ENCODE measurements at regions not wholly inside any gene's neighbourhood (a gene's known extent, or its start where the extent isn't known, plus 50 kb on each side); places are given as distances from the start of the nearest gene placed in this dataset.
"Not testable (repeated sequence)": the region's sequence is repeated elsewhere in the genome, so short reads cannot be mapped to it uniquely, and the experiment has no call there.

DNA sequence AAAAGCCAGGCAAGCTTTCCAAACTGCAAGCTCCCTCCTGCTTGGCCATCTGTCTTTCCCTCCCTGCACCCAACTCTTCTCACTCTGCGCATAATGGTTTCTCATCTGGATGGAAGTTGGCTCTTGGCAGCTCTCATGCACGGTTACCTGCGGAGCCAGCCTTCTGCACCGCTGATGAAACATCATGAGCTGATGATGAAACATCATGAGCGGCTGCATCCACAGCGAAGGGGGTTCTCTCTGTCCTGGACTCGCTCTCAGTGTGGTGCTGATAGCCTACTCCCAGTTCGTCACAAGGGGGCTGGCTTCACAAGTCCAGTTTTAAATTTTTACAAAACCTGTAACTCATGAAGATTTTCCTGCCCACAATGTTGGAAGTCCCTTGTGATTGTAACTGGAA, 457.5 kb downstream of the ACTR3B start:
- Histone ChIP-seq H3K4me3 (no peak overlapping the region), H3K4me1 (no peaks in the 10 kb centered on the region), H3K9me3 (peaks cover 0 to 53% (median 17%) of the 10 kb centered on the region in 11 donors), H3K27me3 (peaks cover 0 to 10% (median 0%) of the 10 kb centered on the region in 7 donors), H3K27ac (no peak overlapping the region), H3K36me3 (no peaks in the 10 kb centered on the region)
- 88% methylated on average over 8 of the region's 8 CpGs for WGBS, 2 donors
- intact Hi-C loops (cut with DNase I): no loop called here
- TF ChIP-seq, protein P1, sequence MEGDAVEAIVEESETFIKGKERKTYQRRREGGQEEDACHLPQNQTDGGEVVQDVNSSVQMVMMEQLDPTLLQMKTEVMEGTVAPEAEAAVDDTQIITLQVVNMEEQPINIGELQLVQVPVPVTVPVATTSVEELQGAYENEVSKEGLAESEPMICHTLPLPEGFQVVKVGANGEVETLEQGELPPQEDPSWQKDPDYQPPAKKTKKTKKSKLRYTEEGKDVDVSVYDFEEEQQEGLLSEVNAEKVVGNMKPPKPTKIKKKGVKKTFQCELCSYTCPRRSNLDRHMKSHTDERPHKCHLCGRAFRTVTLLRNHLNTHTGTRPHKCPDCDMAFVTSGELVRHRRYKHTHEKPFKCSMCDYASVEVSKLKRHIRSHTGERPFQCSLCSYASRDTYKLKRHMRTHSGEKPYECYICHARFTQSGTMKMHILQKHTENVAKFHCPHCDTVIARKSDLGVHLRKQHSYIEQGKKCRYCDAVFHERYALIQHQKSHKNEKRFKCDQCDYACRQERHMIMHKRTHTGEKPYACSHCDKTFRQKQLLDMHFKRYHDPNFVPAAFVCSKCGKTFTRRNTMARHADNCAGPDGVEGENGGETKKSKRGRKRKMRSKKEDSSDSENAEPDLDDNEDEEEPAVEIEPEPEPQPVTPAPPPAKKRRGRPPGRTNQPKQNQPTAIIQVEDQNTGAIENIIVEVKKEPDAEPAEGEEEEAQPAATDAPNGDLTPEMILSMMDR (IDR thresholded peaks at IDR 0.05): no peak
- DNase-seq (no peak), ATAC-seq (no peak)

DNA sequence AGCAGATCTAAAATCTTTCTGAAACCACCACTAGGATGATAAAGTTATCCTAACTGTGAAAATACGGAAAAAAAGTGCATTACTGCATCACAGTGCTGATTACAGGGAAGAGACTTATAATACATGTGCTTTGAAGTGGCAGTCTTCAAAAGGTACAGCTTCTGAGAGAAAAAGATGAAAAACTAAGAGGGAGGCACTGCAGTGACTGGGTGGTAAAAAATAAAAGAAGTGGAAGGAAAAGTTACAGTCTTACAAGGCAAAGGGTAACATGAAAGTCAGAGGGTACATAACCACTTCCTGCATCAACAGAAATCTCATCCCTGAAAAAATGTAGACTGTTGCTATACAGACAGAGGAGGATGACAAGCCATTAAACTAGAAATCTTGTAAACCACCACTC, 465.3 kb downstream of the ACTR3B start:
- Histone ChIP-seq H3K27ac (no peak overlapping the region), H3K9me3 (peaks cover 0 to 42% (median 0%) of the 10 kb centered on the region in 11 donors), H3K4me1 (no peaks in the 10 kb centered on the region), H3K4me3 (no peak overlapping the region), H3K36me3 (no peaks in the 10 kb centered on the region), H3K27me3 (peaks cover 0 to 8% (median 0%) of the 10 kb centered on the region in 7 donors)
- WGBS, 2 donors: 74 to 76% methylated on average over 1 of the region's 1 CpG
- DNase-seq (no peak), ATAC-seq (no peak)
- TF ChIP-seq, protein P1 (IDR thresholded peaks at IDR 0.05): no peak
- intact Hi-C loops (cut with DNase I): no loop called here

DNA sequence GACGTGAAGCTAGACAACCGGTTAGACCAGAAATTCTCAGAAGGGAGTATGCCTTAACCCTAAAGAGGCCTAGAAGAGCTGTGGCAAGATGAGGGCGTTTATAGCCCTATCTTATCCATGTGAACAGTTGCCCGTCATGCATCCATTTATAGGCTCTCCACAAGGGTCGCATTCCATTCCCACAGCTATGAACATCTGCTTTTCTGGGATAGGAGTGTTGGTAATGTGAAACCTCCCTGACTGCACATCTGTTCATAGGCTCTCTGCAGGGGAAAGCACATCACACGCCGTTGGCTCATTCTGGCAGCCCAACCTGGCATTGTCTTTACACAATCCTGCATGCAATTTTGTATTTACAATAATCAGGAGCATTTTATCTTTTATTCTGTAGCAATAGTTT, 485.6 kb downstream of the ACTR3B start:
- H3K4me3 ChIP-seq; intact Hi-C loops (cut with DNase I); DNase-seq; H3K4me1 ChIP-seq; H3K27me3 ChIP-seq; H3K27ac ChIP-seq; H3K36me3 ChIP-seq; ATAC-seq: not testable (repeated sequence)
- WGBS, 2 donors: 70 to 75% methylated on average over 7 of the region's 7 CpGs
- H3K9me3 ChIP-seq: peaks cover 0 to 19% (median 0%) of the 10 kb centered on the region in 11 donors

DNA sequence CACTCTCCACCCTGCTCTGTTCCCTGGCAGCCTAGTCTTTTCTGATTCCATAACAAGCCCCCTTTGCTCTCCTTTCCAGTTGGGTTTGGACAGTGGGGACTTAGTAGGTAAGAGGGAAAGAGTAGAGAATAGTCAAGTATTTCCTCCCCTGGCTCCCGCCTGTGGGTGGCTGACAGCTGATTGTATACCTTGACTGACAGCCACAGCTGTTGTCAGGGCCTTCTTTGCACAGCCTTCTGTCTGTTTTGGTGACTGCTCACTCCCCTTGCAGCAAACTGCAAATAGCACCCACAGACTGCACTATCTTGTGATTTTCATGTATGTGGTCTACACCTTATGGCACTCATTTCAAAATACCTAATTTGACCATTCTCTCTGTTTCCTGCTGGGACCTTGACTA, 486.3 kb downstream of the ACTR3B start:
- Histone ChIP-seq H3K4me1 (no peaks in the 10 kb centered on the region), H3K27ac (no peak overlapping the region), H3K36me3 (no peaks in the 10 kb centered on the region), H3K27me3 (no peaks in the 10 kb centered on the region), H3K4me3 (no peak overlapping the region), H3K9me3 (peaks cover 0 to 21% (median 0%) of the 10 kb centered on the region in 11 donors)
- TF ChIP-seq, protein P1 (IDR thresholded peaks at IDR 0.05): no peak
- DNase-seq: no peak
- intact Hi-C loops (cut with DNase I): no loop called here
- WGBS, 2 donors: 68 to 83% methylated on average over 1 of the region's 1 CpG
- no peak for ATAC-seq

DNA sequence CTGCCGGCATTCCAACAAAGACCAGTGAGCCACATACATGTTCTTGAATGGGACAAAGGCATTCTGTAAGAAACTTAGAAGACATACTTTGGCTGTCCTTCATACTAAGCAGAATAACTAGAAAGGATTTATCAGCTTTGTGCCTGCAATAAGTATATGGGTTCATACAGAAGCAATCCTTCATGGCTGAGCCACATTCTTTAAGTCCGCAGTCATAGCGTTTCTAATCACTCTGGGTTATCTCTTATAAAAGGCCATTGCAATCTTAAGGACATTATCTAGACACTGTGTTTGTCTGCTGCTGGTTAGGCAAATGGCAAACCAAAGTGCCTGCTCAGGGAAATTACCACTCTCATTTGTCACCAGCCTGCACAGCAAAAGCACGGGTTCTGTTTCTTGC, 488.4 kb downstream of the ACTR3B start:
- Histone ChIP-seq H3K4me1 (no peaks in the 10 kb centered on the region), H3K4me3 (no peak overlapping the region), H3K27ac (no peak overlapping the region), H3K9me3 (peaks cover 0 to 18% (median 0%) of the 10 kb centered on the region in 11 donors), H3K36me3 (no peaks in the 10 kb centered on the region), H3K27me3 (no peaks in the 10 kb centered on the region)
- DNase-seq (no peak), ATAC-seq (no peak)
- TF ChIP-seq, protein P1 (IDR thresholded peaks at IDR 0.05): no peak
- intact Hi-C loops (cut with DNase I): no loop called here
- WGBS, 2 donors: 35 to 38% methylated on average over 4 of the region's 4 CpGs

All from heart right ventricle (tissue), 16 donors.